Neural progenitor cell (in vitro differentiated cells): ENCODE measurements at regions not wholly inside any gene's neighbourhood (a gene's known extent, or its start where the extent isn't known, plus 50 kb on each side); places are given as distances from the start of the nearest gene placed in this dataset.

Experiments
- CTCF ChIP-seq: fragments of 200-600 bp; sonication (generic); IDR thresholded peaks from 2 replicates; pipeline ENCODE4 v1.5.1; 2017; ENCODE audit warnings: antibody characterized with exemption, mild to moderate bottlenecking
- EZH2 ChIP-seq: fragments of 200-600 bp; sonication (generic); IDR thresholded peaks from 2 replicates; pipeline ENCODE4 v1.6.1; 2017; ENCODE audit warnings: antibody characterized with exemption, mild to moderate bottlenecking, moderate library complexity

- TF ChIP-seq CTCF: no peak
- no peak for TF ChIP-seq EZH2
These were observed 145.7 kb upstream of the ARRDC3 start for GRCh38 chr5:91528831-91529230.
